ENCODE measurements at regions not wholly inside any gene's neighbourhood (a gene's known extent, or its start where the extent isn't known, plus 50 kb on each side); places are given as distances from the start of the nearest gene placed in this dataset.

DNA sequence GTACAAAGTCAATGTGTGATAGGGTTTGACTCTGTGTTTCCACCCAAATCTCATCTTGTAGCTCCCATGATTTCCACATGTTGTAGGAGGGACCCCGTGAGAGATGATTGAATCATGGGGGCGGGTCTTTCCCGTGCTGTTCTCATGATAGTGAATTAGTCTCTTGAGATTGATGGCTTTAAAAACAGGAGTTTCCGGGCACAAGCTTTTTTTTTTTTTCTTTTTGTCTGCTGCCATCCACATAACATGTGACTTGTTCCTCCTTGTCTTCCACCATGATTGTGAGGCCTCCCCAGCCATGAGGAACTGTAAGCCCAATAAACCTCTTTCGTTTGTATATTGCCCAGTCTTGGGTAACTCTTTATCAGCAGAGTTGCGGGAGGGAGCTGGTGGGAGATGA, 259.6 kb downstream of the TUSC7 start:
- no peak for DNase-seq (ENCODE audit: low read depth)
- no peak overlapping the region for H3K4me2 ChIP-seq (ENCODE audit: low read length)
- TF ChIP-seq, protein P1, sequence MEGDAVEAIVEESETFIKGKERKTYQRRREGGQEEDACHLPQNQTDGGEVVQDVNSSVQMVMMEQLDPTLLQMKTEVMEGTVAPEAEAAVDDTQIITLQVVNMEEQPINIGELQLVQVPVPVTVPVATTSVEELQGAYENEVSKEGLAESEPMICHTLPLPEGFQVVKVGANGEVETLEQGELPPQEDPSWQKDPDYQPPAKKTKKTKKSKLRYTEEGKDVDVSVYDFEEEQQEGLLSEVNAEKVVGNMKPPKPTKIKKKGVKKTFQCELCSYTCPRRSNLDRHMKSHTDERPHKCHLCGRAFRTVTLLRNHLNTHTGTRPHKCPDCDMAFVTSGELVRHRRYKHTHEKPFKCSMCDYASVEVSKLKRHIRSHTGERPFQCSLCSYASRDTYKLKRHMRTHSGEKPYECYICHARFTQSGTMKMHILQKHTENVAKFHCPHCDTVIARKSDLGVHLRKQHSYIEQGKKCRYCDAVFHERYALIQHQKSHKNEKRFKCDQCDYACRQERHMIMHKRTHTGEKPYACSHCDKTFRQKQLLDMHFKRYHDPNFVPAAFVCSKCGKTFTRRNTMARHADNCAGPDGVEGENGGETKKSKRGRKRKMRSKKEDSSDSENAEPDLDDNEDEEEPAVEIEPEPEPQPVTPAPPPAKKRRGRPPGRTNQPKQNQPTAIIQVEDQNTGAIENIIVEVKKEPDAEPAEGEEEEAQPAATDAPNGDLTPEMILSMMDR (IDR thresholded peaks at IDR 0.05; ENCODE audit: insufficient read depth, low read depth, low read length): no peak
- no peak for TF ChIP-seq EZH2 (IDR thresholded peaks at IDR 0.05; ENCODE audit: insufficient read depth, low read length)
- H3K9me3 Mint-ChIP-seq (ENCODE audit: unreplicated experiment): no peaks in the 10 kb centered on the region
- no peaks in the 10 kb centered on the region for H3K79me2 ChIP-seq (ENCODE audit: insufficient read depth, low read length)
- no peak overlapping the region for H3K4me3 Mint-ChIP-seq (ENCODE audit: unreplicated experiment)
- H3K27me3 ChIP-seq (ENCODE audit: insufficient read depth, low read length): no peaks in the 10 kb centered on the region
- H2AFZ ChIP-seq (ENCODE audit: low read depth, low read length): no peak overlapping the region
- no peaks in the 10 kb centered on the region for H3K4me1 ChIP-seq (ENCODE audit: insufficient read depth, low read length)
- H3K27me3 Mint-ChIP-seq (ENCODE audit: low read depth, unreplicated experiment): no peaks in the 10 kb centered on the region
- no peaks in the 10 kb centered on the region for H3K4me1 Mint-ChIP-seq (ENCODE audit: low read depth, unreplicated experiment)
- H4K20me1 ChIP-seq (ENCODE audit: insufficient read depth, low read length): no peaks in the 10 kb centered on the region
- no peaks in the 10 kb centered on the region for H3K9me3 ChIP-seq (ENCODE audit: insufficient read depth, low read depth, low read length)
- H3K4me3 ChIP-seq (ENCODE audit: insufficient read depth, low read depth, low read length): no peak overlapping the region
- H3K9ac ChIP-seq (ENCODE audit: low read length): no peak overlapping the region
- H3K36me3 ChIP-seq (ENCODE audit: insufficient read depth, low read length): no peaks in the 10 kb centered on the region
- no peak overlapping the region for H3K27ac Mint-ChIP-seq (ENCODE audit: unreplicated experiment)
- no peaks in the 10 kb centered on the region for H3K36me3 Mint-ChIP-seq (ENCODE audit: low read depth, unreplicated experiment)
- no peak for FAIRE-seq
- H3K27ac ChIP-seq (ENCODE audit: low read depth, low read length): no peak overlapping the region

DNA sequence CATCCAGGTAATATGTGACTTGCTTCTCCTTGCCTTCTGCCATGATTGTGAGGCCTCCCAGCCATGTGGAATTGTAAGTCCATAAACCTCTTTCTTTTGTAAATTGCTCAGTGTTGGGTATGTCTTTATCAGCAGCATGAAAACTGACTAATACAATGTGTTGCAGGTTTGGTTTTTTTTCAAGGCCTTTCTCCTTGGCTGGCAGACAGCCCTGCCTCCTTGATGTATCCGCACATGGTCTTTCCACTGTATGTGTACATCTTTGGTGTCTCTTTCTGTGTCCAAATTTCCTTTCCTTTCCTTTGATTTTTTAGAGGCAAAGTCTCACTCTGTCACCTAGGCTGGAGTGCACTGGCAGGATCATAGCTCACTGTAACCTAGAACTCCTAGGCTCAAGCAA, 260.1 kb downstream of the TUSC7 start:
- H3K79me2 ChIP-seq (ENCODE audit: insufficient read depth, low read length): no peaks in the 10 kb centered on the region
- H3K9me3 ChIP-seq (ENCODE audit: insufficient read depth, low read depth, low read length): no peaks in the 10 kb centered on the region
- no peaks in the 10 kb centered on the region for H4K20me1 ChIP-seq (ENCODE audit: insufficient read depth, low read length)
- DNase-seq (ENCODE audit: low read depth) (no peak), FAIRE-seq (no peak)
- no peak overlapping the region for H3K9ac ChIP-seq (ENCODE audit: low read length)
- H3K4me2 ChIP-seq (ENCODE audit: low read length): no peak overlapping the region
- no peaks in the 10 kb centered on the region for H3K27me3 ChIP-seq (ENCODE audit: insufficient read depth, low read length)
- H3K4me3 ChIP-seq (ENCODE audit: insufficient read depth, low read depth, low read length): no peak overlapping the region
- H3K4me1 ChIP-seq (ENCODE audit: insufficient read depth, low read length): no peaks in the 10 kb centered on the region
- no peak overlapping the region for H2AFZ ChIP-seq (ENCODE audit: low read depth, low read length)
- Mint-ChIP-seq H3K4me3 (ENCODE audit: unreplicated experiment) (no peak overlapping the region), H3K27ac (ENCODE audit: unreplicated experiment) (no peak overlapping the region), H3K4me1 (ENCODE audit: low read depth, unreplicated experiment) (no peaks in the 10 kb centered on the region), H3K36me3 (ENCODE audit: low read depth, unreplicated experiment) (no peaks in the 10 kb centered on the region), H3K27me3 (ENCODE audit: low read depth, unreplicated experiment) (no peaks in the 10 kb centered on the region), H3K9me3 (ENCODE audit: unreplicated experiment) (no peaks in the 10 kb centered on the region)
- TF ChIP-seq EZH2 (IDR thresholded peaks at IDR 0.05; ENCODE audit: insufficient read depth, low read length): no peak
- TF ChIP-seq, protein P1 (IDR thresholded peaks at IDR 0.05; ENCODE audit: insufficient read depth, low read depth, low read length): no peak
- no peak overlapping the region for H3K27ac ChIP-seq (ENCODE audit: low read depth, low read length)
- no peaks in the 10 kb centered on the region for H3K36me3 ChIP-seq (ENCODE audit: insufficient read depth, low read length)

DNA sequence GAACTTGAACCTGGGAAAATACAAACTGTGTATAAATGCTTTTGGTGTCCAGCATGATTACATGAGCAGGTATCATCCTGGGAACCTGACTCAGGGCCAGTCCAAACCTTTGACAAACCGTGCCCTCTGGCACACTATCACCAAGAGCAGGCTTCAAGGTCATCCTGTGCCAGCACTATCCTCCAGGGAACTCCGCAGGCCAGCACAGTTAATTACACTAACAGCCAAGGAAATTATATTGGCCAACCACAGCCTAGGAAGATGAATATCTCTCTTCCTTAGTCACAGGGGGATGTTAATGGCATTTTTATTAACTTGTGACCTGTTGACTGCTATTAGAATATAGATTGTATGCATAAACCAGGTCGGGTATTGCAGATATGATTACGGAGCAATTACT, 262.0 kb downstream of the TUSC7 start:
- Histone ChIP-seq H3K27ac (ENCODE audit: low read depth, low read length) (no peak overlapping the region), H3K4me1 (ENCODE audit: insufficient read depth, low read length) (no peaks in the 10 kb centered on the region), H3K9ac (ENCODE audit: low read length) (no peak overlapping the region), H3K9me3 (ENCODE audit: insufficient read depth, low read depth, low read length) (no peaks in the 10 kb centered on the region), H3K27me3 (ENCODE audit: insufficient read depth, low read length) (no peaks in the 10 kb centered on the region), H2AFZ (ENCODE audit: low read depth, low read length) (no peak overlapping the region), H3K36me3 (ENCODE audit: insufficient read depth, low read length) (no peaks in the 10 kb centered on the region), H3K4me3 (ENCODE audit: insufficient read depth, low read depth, low read length) (no peak overlapping the region), H4K20me1 (ENCODE audit: insufficient read depth, low read length) (no peaks in the 10 kb centered on the region), H3K79me2 (ENCODE audit: insufficient read depth, low read length) (no peaks in the 10 kb centered on the region), H3K4me2 (ENCODE audit: low read length) (no peak overlapping the region)
- DNase-seq (ENCODE audit: low read depth) (no peak), FAIRE-seq (no peak)
- no peaks in the 10 kb centered on the region for H3K36me3 Mint-ChIP-seq (ENCODE audit: low read depth, unreplicated experiment)
- no peaks in the 10 kb centered on the region for H3K9me3 Mint-ChIP-seq (ENCODE audit: unreplicated experiment)
- H3K4me3 Mint-ChIP-seq (ENCODE audit: unreplicated experiment): no peak overlapping the region
- no peaks in the 10 kb centered on the region for H3K4me1 Mint-ChIP-seq (ENCODE audit: low read depth, unreplicated experiment)
- no peak overlapping the region for H3K27ac Mint-ChIP-seq (ENCODE audit: unreplicated experiment)
- no peak for TF ChIP-seq EZH2 (IDR thresholded peaks at IDR 0.05; ENCODE audit: insufficient read depth, low read length)
- TF ChIP-seq, protein P1 (IDR thresholded peaks at IDR 0.05; ENCODE audit: insufficient read depth, low read depth, low read length): no peak
- no peaks in the 10 kb centered on the region for H3K27me3 Mint-ChIP-seq (ENCODE audit: low read depth, unreplicated experiment)

Measured in astrocyte (in vitro differentiated cells and primary cell).